OCI-LY7 (cell line): ENCODE measurements at regions not wholly inside any gene's neighbourhood (a gene's known extent, or its start where the extent isn't known, plus 50 kb on each side); places are given as distances from the start of the nearest gene placed in this dataset.

Experiments
- CTCF ChIP-seq: fragments of 200-600 bp; sonication (generic); conservative IDR thresholded peaks from 2 replicates; pipeline ENCODE4 v1.5.1; 2014; ENCODE audit warnings: mild to moderate bottlenecking, antibody characterized with exemption, low read length, moderate library complexity, mixed read lengths
- EZH2phosphoT487 ChIP-seq: fragments of 200-600 bp; sonication (generic); IDR thresholded peaks from 2 replicates; pipeline ENCODE4 v1.6.1; 2018; ENCODE audit warnings: low read depth, borderline replicate concordance, mild to moderate bottlenecking, mixed run types, antibody characterized with exemption, low read length, moderate library complexity, mixed read lengths

- no peak for TF ChIP-seq CTCF
- TF ChIP-seq EZH2phosphoT487 = no peak
These were observed 1110.2 kb downstream of the CDH11 start for GRCh38 chr16:64011650-64012049.
